SU-DHL-6 (cell line): ENCODE measurements at regions not wholly inside any gene's neighbourhood (a gene's known extent, or its start where the extent isn't known, plus 50 kb on each side); places are given as distances from the start of the nearest gene placed in this dataset.

ENCODE experiments used
- EZH2phosphoT487 ChIP-seq: fragments of 200-600 bp; sonication (generic), shearing (Covaris generic); conservative IDR thresholded peaks from 2 replicates; pipeline ENCODE4 v1.6.1; 2018; ENCODE audit warnings: mild to moderate bottlenecking, antibody characterized with exemption, low read length, moderate library complexity, mixed read lengths
- TF ChIP-seq, protein P1 (sequence below): fragments of 200-600 bp; sonication (generic); IDR thresholded peaks from one replicate; pipeline ENCODE4 v1.5.1; 2017; ENCODE audit warnings: antibody characterized with exemption, mild to moderate bottlenecking, low read length, moderate library complexity; ENCODE audit not compliant: insufficient read depth, poor library complexity, severe bottlenecking

GRCh38 chr14:46322076-46322475, 329.5 kb downstream of the RPL10L start:
- TF ChIP-seq, protein P1, sequence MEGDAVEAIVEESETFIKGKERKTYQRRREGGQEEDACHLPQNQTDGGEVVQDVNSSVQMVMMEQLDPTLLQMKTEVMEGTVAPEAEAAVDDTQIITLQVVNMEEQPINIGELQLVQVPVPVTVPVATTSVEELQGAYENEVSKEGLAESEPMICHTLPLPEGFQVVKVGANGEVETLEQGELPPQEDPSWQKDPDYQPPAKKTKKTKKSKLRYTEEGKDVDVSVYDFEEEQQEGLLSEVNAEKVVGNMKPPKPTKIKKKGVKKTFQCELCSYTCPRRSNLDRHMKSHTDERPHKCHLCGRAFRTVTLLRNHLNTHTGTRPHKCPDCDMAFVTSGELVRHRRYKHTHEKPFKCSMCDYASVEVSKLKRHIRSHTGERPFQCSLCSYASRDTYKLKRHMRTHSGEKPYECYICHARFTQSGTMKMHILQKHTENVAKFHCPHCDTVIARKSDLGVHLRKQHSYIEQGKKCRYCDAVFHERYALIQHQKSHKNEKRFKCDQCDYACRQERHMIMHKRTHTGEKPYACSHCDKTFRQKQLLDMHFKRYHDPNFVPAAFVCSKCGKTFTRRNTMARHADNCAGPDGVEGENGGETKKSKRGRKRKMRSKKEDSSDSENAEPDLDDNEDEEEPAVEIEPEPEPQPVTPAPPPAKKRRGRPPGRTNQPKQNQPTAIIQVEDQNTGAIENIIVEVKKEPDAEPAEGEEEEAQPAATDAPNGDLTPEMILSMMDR = no peak
- TF ChIP-seq EZH2phosphoT487 = no peak
